MM.1S (cell line): ENCODE measurements at regions not wholly inside any gene's neighbourhood (a gene's known extent, or its start where the extent isn't known, plus 50 kb on each side); places are given as distances from the start of the nearest gene placed in this dataset.

Experiments used
- DNase-seq: peaks from one replicate; pipeline ENCODE4 v3.0.0-alpha.2; 2015
- H2AFZ ChIP-seq: fragments of 300-600 bp; sonication (generic); 2 replicates; pipeline ENCODE4 v1.6.0; 2016; ENCODE audit warnings: antibody characterized with exemption, low read length
- H3F3A ChIP-seq: fragments of 300-600 bp; sonication (generic); 2 replicates; pipeline ENCODE4 v1.6.1; 2016; ENCODE audit warnings: mild to moderate bottlenecking, antibody characterized with exemption, low read length, moderate library complexity, mixed read lengths; ENCODE audit not compliant: insufficient read depth
- H3K27ac ChIP-seq: fragments of 300-600 bp; sonication (generic); 2 replicates; pipeline ENCODE4 v1.5.1; 2016; ENCODE audit warnings: mild to moderate bottlenecking, low read length
- H3K27me3 ChIP-seq: fragments of 300-600 bp; sonication (generic); replicated peaks from 2 replicates; pipeline ENCODE4 v1.6.0; 2016; ENCODE audit warnings: low read length; ENCODE audit not compliant: insufficient read depth
- H3K36me3 ChIP-seq: fragments of 300-600 bp; sonication (generic); replicated peaks from 2 replicates; pipeline ENCODE4 v1.6.1; 2016; ENCODE audit warnings: mild to moderate bottlenecking, low read length, mixed read lengths; ENCODE audit not compliant: insufficient read depth
- H3K4me1 ChIP-seq: fragments of 300-600 bp; sonication (generic); 2 replicates; pipeline ENCODE4 v1.6.1; 2016; ENCODE audit warnings: low read length, mixed read lengths
- H3K4me2 ChIP-seq: fragments of 300-600 bp; sonication (generic); 2 replicates; pipeline ENCODE4 v1.6.0; 2016; ENCODE audit warnings: low read depth, low read length
- H3K4me3 ChIP-seq: fragments of 300-600 bp; sonication (generic); 2 replicates; pipeline ENCODE4 v1.5.1; 2016; ENCODE audit warnings: low read length, mixed read lengths
- H3K79me2 ChIP-seq: fragments of 300-600 bp; sonication (generic); 2 replicates; pipeline ENCODE4 v1.6.1; 2016; ENCODE audit warnings: mixed run types, low read length, mixed read lengths
- H3K9ac ChIP-seq: fragments of 300-600 bp; sonication (generic); 2 replicates; pipeline ENCODE4 v1.6.1; 2016; ENCODE audit warnings: low read length, mixed read lengths
- H3K9me2 ChIP-seq: fragments of 300-600 bp; sonication (generic); replicated peaks from 2 replicates; pipeline ENCODE4 v1.6.1; 2016; ENCODE audit warnings: mild to moderate bottlenecking, low read length, mixed read lengths; ENCODE audit not compliant: insufficient read depth
- H3K9me3 ChIP-seq: fragments of 300-600 bp; sonication (generic); replicated peaks from 2 replicates; pipeline ENCODE4 v1.6.1; 2016; ENCODE audit warnings: mild to moderate bottlenecking, low read length, mixed read lengths; ENCODE audit not compliant: insufficient read depth
- H4K20me1 ChIP-seq: fragments of 300-600 bp; sonication (generic); 2 replicates; pipeline ENCODE4 v1.6.1; 2016; ENCODE audit warnings: mild to moderate bottlenecking, low read length, moderate library complexity, mixed read lengths; ENCODE audit not compliant: insufficient read depth
- CTCF ChIP-seq: fragments of 300-600 bp; sonication (generic); IDR thresholded peaks from 2 replicates; pipeline ENCODE4 v1.5.1; 2016; ENCODE audit warnings: antibody characterized with exemption, low read length, mixed read lengths
- EZH2 ChIP-seq: fragments of 300-600 bp; sonication (generic); optimal IDR thresholded peaks from 2 replicates; pipeline ENCODE3; 2017; ENCODE audit warnings: low read depth, mild to moderate bottlenecking, antibody characterized with exemption, low read length, mixed read lengths
- EZH2phosphoT487 ChIP-seq: fragments of 300-600 bp; sonication (generic); IDR thresholded peaks from 2 replicates; pipeline ENCODE4 v1.6.1; 2018; ENCODE audit warnings: antibody characterized with exemption, low read length

GRCh38 chr1:60705026-60705425, 377.3 kb upstream of the NFIA start:
- H3K79me2 ChIP-seq = no peaks in the 10 kb centered on the region
- H3K4me2 ChIP-seq = no peak overlapping the region
- no peaks in the 10 kb centered on the region for H3K4me1 ChIP-seq
- no peaks in the 10 kb centered on the region for H3K36me3 ChIP-seq
- H4K20me1 ChIP-seq = no peaks in the 10 kb centered on the region
- H3K9me2 ChIP-seq = no peaks in the 10 kb centered on the region
- H3K9me3 ChIP-seq = no peaks in the 10 kb centered on the region
- no peak overlapping the region for H3K27ac ChIP-seq
- no peak for DNase-seq
- H3F3A ChIP-seq = no peaks in the 10 kb centered on the region
- H2AFZ ChIP-seq = no peak overlapping the region
- H3K27me3 ChIP-seq = no peaks in the 10 kb centered on the region
- TF ChIP-seq EZH2 (no peak), EZH2phosphoT487 (no peak), CTCF (no peak)
- no peak overlapping the region for H3K9ac ChIP-seq
- no peak overlapping the region for H3K4me3 ChIP-seq

DNA sequence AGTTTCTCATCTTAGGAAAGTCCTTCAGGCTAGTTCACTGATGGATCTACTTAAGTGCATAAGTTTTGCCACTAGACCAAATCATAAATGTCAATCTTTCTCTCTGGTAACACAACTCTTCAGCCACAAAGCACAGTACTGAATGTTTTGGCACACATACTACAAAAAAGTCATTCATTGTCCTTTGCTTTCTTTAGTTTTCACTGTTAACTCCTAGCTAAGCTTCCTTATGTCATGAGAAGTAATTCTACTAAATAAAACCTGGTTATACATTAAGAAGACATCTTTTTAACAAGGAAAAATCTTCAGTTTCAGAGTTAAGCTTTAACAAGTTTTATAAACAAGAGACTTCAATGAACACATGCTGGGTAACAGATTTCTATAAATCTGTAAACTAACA, 379.2 kb upstream of the NFIA start:
- DNase-seq = no peak
- H3K27me3 ChIP-seq = no peaks in the 10 kb centered on the region
- H3K36me3 ChIP-seq = no peaks in the 10 kb centered on the region
- no peaks in the 10 kb centered on the region for H3K79me2 ChIP-seq
- H4K20me1 ChIP-seq = no peaks in the 10 kb centered on the region
- H3K9me2 ChIP-seq = no peaks in the 10 kb centered on the region
- TF ChIP-seq CTCF (no peak), EZH2phosphoT487 (no peak), EZH2 (no peak)
- no peaks in the 10 kb centered on the region for H3K9me3 ChIP-seq
- no peaks in the 10 kb centered on the region for H3F3A ChIP-seq
- H2AFZ ChIP-seq = no peak overlapping the region
- H3K4me1 ChIP-seq = no peaks in the 10 kb centered on the region
- H3K4me3 ChIP-seq = no peak overlapping the region
- no peak overlapping the region for H3K27ac ChIP-seq
- H3K4me2 ChIP-seq = no peak overlapping the region
- no peak overlapping the region for H3K9ac ChIP-seq

GRCh38 chr1:60699325-60699724, 383.0 kb upstream of the NFIA start:
- Histone ChIP-seq H3K4me3 (no peak overlapping the region), H3K9ac (no peak overlapping the region), H3K4me2 (no peak overlapping the region), H3K27me3 (no peaks in the 10 kb centered on the region), H3K9me3 (no peaks in the 10 kb centered on the region), H3K4me1 (no peaks in the 10 kb centered on the region), H2AFZ (no peak overlapping the region), H4K20me1 (no peaks in the 10 kb centered on the region), H3K36me3 (no peaks in the 10 kb centered on the region), H3K27ac (no peak overlapping the region), H3K9me2 (no peaks in the 10 kb centered on the region), H3F3A (no peaks in the 10 kb centered on the region), H3K79me2 (no peaks in the 10 kb centered on the region)
- TF ChIP-seq EZH2phosphoT487 (no peak), CTCF (no peak), EZH2 (no peak)
- DNase-seq = no peak
